ENCODE measurements at regions not wholly inside any gene's neighbourhood (a gene's known extent, or its start where the extent isn't known, plus 50 kb on each side); places are given as distances from the start of the nearest gene placed in this dataset.

GRCh38 chr15:31606931-31607497 lies 280.4 kb downstream of the KLF13 start (continued):
- TF ChIP-seq ZNF777 (tag by site-specific recombination; IDR thresholded peaks at IDR 0.05; ENCODE audit: borderline replicate concordance): no peak
- TF ChIP-seq ZNF768 (tag by site-specific recombination; IDR thresholded peaks at IDR 0.05): no peak
- TF ChIP-seq ZNF501 (tag by site-specific recombination; IDR thresholded peaks at IDR 0.05): no peak
- TF ChIP-seq, protein P1, sequence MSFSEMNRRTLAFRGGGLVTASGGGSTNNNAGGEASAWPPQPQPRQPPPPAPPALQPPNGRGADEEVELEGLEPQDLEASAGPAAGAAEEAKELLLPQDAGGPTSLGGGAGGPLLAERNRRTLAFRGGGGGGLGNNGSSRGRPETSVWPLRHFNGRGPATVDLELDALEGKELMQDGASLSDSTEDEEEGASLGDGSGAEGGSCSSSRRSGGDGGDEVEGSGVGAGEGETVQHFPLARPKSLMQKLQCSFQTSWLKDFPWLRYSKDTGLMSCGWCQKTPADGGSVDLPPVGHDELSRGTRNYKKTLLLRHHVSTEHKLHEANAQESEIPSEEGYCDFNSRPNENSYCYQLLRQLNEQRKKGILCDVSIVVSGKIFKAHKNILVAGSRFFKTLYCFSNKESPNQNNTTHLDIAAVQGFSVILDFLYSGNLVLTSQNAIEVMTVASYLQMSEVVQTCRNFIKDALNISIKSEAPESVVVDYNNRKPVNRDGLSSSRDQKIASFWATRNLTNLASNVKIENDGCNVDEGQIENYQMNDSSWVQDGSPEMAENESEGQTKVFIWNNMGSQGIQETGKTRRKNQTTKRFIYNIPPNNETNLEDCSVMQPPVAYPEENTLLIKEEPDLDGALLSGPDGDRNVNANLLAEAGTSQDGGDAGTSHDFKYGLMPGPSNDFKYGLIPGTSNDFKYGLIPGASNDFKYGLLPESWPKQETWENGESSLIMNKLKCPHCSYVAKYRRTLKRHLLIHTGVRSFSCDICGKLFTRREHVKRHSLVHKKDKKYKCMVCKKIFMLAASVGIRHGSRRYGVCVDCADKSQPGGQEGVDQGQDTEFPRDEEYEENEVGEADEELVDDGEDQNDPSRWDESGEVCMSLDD (tag by site-specific recombination; IDR thresholded peaks at IDR 0.05): no peak
- TF ChIP-seq ZNF473 (tag by site-specific recombination; IDR thresholded peaks at IDR 0.05): no peak

- H3K27ac ChIP-seq (ENCODE audit: extremely low read depth, low read depth, low read length): no peak overlapping the region
- H3K4me3 ChIP-seq (ENCODE audit: low read depth, low read length): no peak overlapping the region
- TF ChIP-seq ZNF791 (tag by site-specific recombination; IDR thresholded peaks at IDR 0.05) (no peak), ZNF2 (tag by site-specific recombination; IDR thresholded peaks at IDR 0.05) (no peak), ZNF449 (tag by site-specific recombination; IDR thresholded peaks at IDR 0.05) (no peak), ZNF664 (tag by site-specific recombination; IDR thresholded peaks at IDR 0.05) (no peak), ZNF23 (tag by site-specific recombination; IDR thresholded peaks at IDR 0.05; ENCODE audit: borderline replicate concordance) (no peak)
- CTCF ChIA-PET: interaction anchor here (0.7 kb wide), 1 partner anchor 357 kb away, joined by 3 read pairs; no protein-coding TSS in a partner anchor
- no peaks in the 10 kb centered on the region for H3K4me1 ChIP-seq (ENCODE audit: control insufficient read depth, insufficient read depth, low read length)
- no peaks in the 10 kb centered on the region for H3K9me3 ChIP-seq (ENCODE audit: control insufficient read depth, insufficient read depth, low read depth, low read length)
- POLR2A ChIA-PET: no interaction called here
- H3K36me3 ChIP-seq (ENCODE audit: control insufficient read depth in 2 of 2, insufficient read depth in 1 of 2, low read length in 2 of 2): no peaks in the 10 kb centered on the region
Observed at GRCh38 chr15:31607656-31608055, 281.0 kb downstream of the KLF13 start.

DNA sequence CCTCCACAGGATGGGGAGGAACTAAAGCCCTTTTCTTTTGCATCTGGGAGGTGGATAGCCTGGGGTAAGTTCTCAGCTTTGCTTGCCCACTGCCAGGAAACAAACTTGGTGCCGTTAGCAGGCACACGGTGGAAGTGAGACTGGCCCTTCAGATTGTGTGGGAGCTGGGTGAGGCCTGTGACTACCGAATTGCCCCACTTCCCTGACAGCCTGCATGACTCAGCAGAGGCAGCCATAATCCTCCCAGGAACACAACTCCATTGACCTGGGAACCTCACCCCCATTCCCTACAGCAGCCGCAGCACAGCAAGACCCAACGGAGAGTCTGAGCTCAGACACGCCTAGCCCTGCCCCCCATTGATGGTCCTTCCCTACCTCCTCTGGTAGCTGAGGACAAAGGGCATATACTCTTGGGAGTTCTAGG lies 282.6 kb downstream of the KLF13 start:
- ChIA-PET CTCF (interaction anchor here (0.6 kb wide), 1 partner anchor 277 kb away, joined by 3 read pairs; no protein-coding TSS in a partner anchor), POLR2A (no interaction called here)
- Histone ChIP-seq H3K27ac (ENCODE audit: extremely low read depth, low read depth, low read length) (no peak overlapping the region), H3K36me3 (ENCODE audit: control insufficient read depth in 2 of 2, insufficient read depth in 1 of 2, low read length in 2 of 2) (no peaks in the 10 kb centered on the region), H3K9me3 (ENCODE audit: control insufficient read depth, insufficient read depth, low read depth, low read length) (no peaks in the 10 kb centered on the region), H3K4me3 (ENCODE audit: low read depth, low read length) (no peak overlapping the region), H3K4me1 (ENCODE audit: control insufficient read depth, insufficient read depth, low read length) (no peaks in the 10 kb centered on the region)
- TF ChIP-seq YY2 (tag by site-specific recombination; IDR thresholded peaks at IDR 0.05) (no peak), YY1 (tag by site-specific recombination; IDR thresholded peaks at IDR 0.05) (no peak), ZNF10 (tag by site-specific recombination; IDR thresholded peaks at IDR 0.05) (no peak), HOXD13 (CRISPR knock-in tag; IDR thresholded peaks at IDR 0.05; ENCODE audit: borderline replicate concordance) (no peak), MEIS1 (CRISPR knock-in tag; IDR thresholded peaks at IDR 0.05; ENCODE audit: borderline replicate concordance) (no peak), ZNF202 (tag by site-specific recombination; IDR thresholded peaks at IDR 0.05; ENCODE audit: borderline replicate concordance) (no peak), ZNF704 (tag by site-specific recombination; IDR thresholded peaks at IDR 0.05) (no peak)
- TF ChIP-seq, protein P2, sequence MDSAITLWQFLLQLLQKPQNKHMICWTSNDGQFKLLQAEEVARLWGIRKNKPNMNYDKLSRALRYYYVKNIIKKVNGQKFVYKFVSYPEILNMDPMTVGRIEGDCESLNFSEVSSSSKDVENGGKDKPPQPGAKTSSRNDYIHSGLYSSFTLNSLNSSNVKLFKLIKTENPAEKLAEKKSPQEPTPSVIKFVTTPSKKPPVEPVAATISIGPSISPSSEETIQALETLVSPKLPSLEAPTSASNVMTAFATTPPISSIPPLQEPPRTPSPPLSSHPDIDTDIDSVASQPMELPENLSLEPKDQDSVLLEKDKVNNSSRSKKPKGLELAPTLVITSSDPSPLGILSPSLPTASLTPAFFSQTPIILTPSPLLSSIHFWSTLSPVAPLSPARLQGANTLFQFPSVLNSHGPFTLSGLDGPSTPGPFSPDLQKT (IDR thresholded peaks at IDR 0.05; ENCODE audit: borderline replicate concordance, low read depth, low read length): no peak
- TF ChIP-seq, protein P3, sequence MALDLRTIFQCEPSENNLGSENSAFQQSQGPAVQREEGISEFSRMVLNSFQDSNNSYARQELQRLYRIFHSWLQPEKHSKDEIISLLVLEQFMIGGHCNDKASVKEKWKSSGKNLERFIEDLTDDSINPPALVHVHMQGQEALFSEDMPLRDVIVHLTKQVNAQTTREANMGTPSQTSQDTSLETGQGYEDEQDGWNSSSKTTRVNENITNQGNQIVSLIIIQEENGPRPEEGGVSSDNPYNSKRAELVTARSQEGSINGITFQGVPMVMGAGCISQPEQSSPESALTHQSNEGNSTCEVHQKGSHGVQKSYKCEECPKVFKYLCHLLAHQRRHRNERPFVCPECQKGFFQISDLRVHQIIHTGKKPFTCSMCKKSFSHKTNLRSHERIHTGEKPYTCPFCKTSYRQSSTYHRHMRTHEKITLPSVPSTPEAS (tag by site-specific recombination; IDR thresholded peaks at IDR 0.05): no peak

Measured in HEK293 (cell line).